Stomach (tissue), 4 donors: ENCODE measurements at regions not wholly inside any gene's neighbourhood (a gene's known extent, or its start where the extent isn't known, plus 50 kb on each side); places are given as distances from the start of the nearest gene placed in this dataset.

Experiments used
- POLR2A ChIP-seq, 4 donors: fragments of 450-650 bp; IDR thresholded peaks; one replicate each; pipeline ENCODE4 v1.6.1; 2016; ENCODE audit warnings: antibody characterized with exemption in 4 of 4, control low read depth in 2 of 4, mild to moderate bottlenecking in 1 of 4, moderate library complexity in 1 of 4
- POLR2AphosphoS5 ChIP-seq, 3 donors: sonication (generic); formaldehyde crosslinking; IDR thresholded peaks; one replicate each; pipeline ENCODE4 v1.6.1; 2016; ENCODE audit warnings: antibody characterized with exemption in 3 of 3
- TF ChIP-seq, protein P1 (sequence below), 7 experiments: fragments of 450-650 bp in 4 of 7; fragments of 200-600 bp in 3 of 7; sonication (generic) in 3 of 7; IDR thresholded peaks; one replicate each; pipeline ENCODE4 v1.5.1; 2016 to 2019; ENCODE audit warnings: antibody characterized with exemption in 7 of 7, control low read depth in 2 of 7, mild to moderate bottlenecking in 1 of 7

GRCh38 chr6:88263591-88263990, 97.4 kb upstream of the CNR1 start:
- TF ChIP-seq POLR2AphosphoS5 (IDR thresholded peaks at IDR 0.05) (no peak), POLR2A (IDR thresholded peaks at IDR 0.05) (no peak)
- TF ChIP-seq, protein P1, sequence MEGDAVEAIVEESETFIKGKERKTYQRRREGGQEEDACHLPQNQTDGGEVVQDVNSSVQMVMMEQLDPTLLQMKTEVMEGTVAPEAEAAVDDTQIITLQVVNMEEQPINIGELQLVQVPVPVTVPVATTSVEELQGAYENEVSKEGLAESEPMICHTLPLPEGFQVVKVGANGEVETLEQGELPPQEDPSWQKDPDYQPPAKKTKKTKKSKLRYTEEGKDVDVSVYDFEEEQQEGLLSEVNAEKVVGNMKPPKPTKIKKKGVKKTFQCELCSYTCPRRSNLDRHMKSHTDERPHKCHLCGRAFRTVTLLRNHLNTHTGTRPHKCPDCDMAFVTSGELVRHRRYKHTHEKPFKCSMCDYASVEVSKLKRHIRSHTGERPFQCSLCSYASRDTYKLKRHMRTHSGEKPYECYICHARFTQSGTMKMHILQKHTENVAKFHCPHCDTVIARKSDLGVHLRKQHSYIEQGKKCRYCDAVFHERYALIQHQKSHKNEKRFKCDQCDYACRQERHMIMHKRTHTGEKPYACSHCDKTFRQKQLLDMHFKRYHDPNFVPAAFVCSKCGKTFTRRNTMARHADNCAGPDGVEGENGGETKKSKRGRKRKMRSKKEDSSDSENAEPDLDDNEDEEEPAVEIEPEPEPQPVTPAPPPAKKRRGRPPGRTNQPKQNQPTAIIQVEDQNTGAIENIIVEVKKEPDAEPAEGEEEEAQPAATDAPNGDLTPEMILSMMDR (IDR thresholded peaks at IDR 0.05): no peak
